GM21619 (cell line): ENCODE measurements at regions not wholly inside any gene's neighbourhood (a gene's known extent, or its start where the extent isn't known, plus 50 kb on each side); places are given as distances from the start of the nearest gene placed in this dataset.

Source experiments
- ATAC-seq: cut with Tn5 transposase; IDR thresholded peaks from one replicate; pipeline ENCODE4 v1.9.1; 2021; ENCODE audit not compliant: unreplicated experiment

DNA sequence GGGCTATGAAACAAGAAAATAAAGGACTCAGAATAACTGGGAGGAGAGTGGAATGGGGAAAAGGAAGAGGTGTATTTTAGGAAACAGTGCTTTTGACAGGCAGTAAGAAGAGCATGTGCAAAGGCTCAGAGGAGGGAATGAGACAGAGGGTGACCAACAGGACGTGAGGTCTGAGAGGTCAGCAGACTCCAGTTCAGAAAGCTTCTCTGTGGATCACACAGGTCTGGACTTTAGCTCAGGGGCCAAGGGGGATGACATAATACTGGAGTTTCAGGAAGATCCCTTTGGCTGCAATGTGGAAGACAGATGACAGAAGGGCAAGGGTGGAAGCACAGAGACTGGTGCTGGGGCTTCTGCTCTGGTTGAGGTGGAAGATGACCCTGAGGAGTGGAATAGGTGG lies 489.9 kb upstream of the CDH5 start:
- no peak for ATAC-seq

DNA sequence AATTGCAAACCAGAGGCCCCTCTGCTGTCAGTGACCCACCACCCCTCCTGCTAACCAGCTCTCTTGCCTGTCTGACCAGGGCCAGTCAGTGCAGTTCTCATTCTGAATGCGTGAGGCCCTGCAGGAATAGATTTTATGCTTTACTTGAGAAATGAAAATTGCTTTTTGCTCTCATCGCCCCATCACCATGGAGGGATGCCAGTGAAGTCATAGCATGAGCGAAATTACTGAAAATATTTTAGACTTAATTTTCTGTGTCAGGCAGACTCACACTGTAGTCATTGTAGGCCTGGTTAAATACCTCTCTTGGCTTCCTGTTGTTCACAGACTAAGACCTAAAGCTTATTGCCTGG lies 490.5 kb upstream of the CDH5 start:
- no peak for ATAC-seq

DNA sequence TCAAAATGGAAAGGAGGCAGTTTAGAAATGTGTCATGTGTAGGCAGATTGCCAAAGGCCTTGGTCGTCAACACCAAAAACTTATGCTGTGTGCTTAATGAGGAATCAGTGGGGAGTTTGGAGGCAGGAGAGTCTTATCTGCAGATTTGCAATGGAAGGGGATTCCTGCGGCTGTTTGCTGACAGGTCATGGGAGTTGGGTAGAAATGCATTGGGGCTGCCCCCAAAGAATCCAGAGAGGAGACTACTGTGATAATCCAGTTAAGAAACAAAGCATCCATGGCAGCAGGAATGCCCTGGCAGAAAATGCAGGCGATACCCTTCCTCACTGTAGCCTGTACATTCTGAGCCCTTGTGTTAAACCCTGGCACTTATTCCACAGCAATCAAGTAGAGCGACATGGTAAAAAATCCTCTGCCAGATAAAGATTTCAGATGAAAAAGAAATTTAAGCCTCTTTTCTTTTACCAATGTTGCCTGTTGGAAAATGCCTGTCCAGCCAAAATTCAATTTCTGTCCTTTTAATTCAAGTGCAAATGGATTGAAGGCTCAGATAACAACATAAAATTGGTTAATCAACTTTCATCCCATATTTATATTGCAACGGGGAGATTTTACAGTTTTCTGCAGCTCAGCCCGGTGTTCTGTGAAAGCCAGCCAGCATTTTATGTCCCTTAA lies 491.0 kb upstream of the CDH5 start:
- ATAC-seq = no peak

DNA sequence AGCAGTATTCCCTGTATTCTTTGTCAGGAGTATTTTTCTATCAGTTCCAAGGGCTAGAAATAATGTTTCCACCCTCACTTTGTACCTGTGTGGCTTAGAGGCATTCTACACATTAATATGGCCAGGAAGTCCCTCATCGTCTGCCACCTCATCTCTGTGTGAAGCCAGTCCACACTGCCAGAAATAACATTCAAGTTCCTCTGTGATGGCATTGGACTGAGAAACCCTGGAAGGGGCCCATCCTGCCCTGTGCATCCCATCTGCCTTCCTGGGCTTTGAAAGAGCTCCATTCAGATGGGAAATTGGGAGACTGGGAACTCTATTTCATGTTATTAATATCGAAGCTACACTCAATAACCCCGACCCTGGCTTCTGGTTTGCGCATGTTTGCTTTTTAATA lies 497.2 kb upstream of the CDH5 start:
- no peak for ATAC-seq

DNA sequence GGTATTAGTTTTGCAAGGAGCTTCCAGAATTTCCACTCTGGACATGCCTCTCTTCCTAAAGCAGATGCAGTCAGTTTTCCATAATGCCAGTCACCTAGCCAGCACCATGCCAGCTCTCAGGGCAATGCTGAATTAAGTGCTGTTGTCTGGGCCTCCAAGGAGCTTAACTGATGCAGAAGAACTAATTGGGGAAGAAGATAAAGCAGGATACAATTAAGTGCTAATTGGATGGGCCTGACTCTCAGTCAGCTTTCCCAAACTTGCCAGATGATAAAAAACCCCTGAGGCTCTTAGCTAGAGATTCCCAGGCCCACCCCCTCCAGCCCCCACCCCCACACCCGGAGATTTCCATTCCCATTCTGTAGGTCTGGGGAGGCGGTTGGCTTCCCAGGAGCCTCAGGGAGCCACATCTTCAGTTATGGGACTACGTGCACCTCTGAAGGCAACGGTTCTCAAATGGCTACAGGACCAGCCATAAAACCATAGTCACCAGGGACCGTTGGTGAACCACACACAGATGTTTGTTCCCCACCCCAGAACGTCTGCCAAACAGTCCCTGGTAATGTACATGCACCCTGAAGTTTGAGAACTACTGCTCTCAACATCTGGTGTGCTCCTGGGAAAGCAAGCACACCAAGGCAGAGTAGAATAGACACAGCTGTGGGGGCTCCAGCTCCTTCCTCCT lies 499.1 kb upstream of the CDH5 start:
- no peak for ATAC-seq

DNA sequence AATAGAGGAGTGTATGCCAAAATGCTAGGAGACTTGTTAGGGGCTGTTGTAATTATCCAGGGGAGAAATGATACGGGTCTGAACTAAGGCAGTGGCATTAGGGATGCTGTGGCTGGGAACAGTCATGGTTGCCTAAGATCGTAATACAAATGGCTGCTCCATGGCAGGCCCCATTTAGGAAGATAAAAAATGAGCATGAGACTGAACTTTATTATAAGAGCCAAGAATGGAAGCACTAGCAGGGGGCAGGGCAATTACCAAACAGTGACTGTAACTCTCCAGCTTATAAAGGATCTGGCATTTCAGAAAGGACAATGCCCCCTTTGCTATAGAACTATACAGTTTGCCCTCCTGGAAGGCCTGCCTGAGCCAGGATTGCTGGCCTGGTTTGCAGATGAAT lies 503.3 kb upstream of the CDH5 start:
- ATAC-seq = no peak

DNA sequence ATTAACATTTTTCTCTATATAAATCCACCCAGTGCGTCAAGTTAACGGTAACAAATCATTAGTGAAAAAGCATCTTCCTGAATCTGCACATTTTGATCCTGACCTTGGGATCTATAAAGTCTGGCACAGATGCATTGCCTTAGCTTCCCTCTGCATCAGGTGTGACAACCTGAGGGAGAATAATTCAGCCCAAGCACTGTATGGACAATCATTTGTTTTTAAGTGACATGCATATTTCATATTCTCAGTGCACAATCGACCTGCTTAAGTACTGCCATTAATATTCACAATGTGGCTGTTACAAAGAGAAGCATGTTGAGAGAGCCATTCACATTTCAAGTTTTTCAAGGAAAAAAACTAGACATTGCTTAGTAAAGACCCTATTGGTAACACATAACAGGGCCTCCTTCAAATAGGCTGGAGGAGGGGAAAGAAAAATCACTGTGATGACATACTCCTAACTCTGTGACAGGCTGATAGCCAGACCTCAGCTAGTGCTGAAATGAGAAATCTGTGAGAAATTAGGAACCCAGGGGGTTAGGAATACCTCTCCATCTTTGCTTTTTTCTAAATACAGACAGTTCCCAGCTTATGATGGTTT lies 505.3 kb upstream of the CDH5 start:
- ATAC-seq = no peak

DNA sequence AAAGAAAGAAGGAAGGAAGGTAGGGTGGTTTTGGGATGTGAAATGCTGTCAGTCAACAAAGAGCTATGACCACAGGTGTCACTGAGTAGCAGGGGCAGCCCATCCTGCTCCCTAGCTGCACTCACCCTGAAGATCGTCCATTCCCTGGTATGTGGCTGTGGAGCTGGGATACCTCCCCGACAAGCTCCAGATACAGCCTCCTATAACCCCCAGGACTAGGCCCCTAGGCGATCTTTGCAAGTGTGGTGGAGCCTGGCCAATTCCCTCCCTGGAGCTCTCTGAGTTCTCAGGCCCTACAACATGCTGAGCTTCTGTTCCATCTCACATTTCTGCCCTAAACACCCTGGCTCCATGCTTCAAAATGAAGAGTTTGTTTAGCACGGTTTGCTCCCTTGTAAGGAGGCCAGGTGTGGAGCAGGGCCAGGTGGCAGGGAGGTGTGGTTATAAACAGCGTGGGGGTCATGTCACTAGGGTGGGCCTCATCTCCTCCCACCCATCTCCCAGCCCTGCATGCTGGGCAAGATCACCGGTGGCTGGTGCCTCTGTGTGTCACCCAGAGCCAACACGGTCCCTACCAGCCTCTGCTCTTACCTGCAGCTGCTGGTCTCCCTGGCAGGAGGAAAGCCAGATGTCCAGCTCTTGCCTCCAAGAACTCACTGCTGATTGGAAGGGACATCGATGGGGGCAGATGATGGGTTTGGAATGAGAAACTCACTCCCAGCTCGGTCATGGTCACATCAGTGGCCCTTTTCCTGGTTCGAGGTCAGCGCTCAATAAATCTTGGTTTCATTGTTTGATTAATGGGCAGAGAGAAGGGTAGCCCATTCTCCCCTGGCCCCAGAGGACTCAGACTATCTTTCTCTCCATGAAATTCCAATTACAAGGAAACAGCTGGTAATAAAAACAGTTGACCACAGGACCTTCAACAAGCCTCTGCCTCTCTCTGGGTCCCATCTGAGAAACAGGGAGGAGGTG lies 511.0 kb upstream of the CDH5 start:
- ATAC-seq = no peak

DNA sequence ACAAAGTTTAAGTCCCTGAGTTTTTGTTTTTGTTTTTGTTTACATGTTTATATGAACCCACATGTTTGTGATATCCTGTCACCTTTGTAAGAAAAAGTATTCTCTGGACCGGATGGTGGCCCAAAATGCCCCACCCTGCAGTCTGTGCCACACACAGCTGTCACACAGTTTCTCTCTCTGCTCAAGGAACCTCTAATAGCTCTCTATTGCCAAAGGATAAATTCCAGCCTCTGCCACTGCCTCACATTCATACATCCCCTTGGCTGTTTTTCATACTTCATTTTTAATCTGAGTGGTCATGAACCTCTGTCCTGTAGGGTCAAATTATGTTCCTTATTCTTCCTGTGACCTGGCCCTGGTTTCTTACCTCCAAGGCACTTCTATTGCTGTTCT lies 520.3 kb upstream of the CDH5 start:
- no peak for ATAC-seq

DNA sequence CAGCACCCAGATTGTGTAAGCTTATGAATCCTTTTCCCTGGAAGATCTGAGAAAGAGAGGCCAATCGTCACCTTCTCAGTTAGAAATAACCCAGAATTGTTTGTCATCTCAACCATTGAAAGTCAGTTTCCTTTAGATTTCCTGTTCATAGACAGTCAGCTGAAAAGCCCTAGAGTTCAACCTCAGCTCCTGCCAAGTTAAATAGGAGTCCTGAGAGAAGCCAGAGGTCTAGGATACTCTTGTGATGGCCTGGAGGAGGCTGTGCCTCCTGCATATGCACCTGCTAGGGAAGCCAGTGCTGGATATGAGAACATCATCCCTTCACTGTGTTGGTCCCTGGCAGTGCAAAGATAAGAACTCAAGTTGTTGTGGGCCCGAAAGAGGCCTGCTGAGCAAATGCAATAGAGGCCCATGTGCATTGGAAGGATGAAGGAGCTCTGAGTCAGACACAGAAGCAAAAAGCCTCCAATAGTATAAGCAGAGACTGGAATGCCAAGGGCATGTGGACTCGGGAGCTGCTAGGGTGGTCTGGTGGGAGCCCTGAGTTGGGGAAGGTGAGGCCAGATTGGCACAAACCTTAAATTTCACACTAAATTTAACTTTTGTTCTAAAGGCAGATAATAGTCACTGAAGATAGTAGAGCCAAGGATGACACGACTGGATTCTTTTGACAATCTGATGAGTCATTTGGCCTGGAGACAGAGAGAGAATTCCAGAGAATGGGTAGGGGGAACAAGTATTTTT lies 520.9 kb upstream of the CDH5 start:
- no peak for ATAC-seq

DNA sequence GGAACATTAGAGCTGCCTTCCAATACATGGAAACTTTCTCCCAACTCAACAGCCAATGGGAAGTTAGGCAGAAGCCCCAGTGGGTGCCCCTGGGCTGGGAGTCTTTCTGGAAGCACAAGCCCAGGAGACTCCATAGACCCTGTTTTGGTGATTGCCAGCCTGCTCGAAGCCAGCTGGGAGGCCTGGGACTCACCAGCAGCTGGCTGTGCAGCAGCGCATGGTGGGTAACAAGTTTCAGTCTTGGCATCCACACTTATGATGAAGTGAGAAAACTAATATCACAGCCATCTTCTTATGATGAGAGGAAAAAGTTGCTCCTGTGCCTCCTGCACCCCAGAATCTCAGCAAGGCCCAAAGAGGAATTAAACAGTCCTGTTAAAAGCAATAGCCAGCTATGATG lies 522.5 kb upstream of the CDH5 start:
- ATAC-seq = no peak

DNA sequence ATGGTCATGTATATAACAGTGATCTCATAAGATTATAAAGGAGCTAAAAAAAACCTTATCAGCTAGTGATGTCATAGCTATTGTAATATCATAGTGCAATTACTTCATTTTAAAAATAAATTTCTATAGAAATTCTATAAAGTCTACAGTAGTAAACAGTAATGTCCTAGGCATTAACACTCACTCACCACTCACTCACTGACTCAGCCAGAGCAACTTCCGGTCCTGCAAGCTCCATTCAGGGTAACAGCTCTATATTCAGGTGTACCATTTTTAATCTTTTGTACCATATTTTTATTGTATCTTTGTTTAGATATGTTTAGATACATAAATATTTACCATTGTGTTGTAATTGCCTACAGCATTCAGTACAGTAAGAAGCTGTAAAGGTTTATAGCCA lies 524.4 kb upstream of the CDH5 start:
- ATAC-seq = no peak

DNA sequence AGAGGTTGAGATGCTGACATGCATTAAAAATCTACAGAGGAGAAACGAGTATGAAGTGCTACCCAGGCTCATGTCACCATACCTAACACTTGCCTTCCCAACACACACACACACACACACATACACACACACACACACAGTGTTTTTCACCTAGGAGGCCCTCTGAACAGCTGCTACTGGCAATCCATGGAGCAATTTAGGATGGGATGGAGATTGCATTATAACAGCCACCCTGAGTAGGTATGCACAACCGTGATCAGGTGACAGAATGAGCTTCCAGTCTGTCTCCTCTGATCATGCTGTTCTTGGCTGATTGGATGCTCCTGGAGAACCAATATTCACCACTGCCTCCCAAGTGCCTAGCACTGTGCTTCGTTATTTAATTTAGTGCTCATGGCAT lies 528.5 kb upstream of the CDH5 start:
- ATAC-seq = no peak

DNA sequence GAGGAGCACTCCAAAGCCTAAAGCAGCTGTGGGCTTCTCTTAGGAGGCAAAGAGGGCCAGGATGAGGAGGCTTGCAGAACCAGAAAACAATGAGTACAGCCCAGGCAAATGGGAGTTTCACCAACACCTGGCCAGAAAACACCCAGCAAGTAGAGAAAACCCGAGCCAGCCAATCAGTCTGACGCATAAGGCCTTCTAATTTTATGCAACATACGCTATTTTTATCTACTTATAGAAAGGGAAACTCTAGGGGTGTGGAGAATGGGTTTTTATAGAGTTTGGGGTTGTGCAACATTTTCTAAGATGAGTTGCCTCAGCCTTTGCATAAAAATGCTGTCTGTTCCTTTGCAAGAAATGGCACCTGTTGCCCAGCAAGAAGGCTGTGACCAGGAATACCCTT lies 529.0 kb upstream of the CDH5 start:
- no peak for ATAC-seq

DNA sequence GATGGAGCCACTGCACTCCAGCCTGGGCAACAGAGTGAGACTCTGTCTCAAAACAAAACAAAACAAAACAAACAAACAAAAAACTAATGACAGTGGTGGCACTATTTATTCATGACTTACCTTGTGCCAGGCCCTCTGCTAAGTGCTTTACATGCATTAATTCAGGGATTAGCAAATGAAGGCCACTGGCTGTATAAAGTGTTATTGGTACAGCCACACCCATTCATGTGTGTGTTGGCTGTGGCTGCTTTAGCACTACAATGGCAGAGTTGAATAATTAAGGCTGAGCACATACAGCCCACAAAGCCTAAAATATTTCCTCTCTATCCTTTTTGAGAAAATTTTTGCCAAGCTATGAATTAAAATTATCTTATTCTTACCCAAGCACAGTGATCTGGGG lies 531.8 kb upstream of the CDH5 start:
- no peak for ATAC-seq

DNA sequence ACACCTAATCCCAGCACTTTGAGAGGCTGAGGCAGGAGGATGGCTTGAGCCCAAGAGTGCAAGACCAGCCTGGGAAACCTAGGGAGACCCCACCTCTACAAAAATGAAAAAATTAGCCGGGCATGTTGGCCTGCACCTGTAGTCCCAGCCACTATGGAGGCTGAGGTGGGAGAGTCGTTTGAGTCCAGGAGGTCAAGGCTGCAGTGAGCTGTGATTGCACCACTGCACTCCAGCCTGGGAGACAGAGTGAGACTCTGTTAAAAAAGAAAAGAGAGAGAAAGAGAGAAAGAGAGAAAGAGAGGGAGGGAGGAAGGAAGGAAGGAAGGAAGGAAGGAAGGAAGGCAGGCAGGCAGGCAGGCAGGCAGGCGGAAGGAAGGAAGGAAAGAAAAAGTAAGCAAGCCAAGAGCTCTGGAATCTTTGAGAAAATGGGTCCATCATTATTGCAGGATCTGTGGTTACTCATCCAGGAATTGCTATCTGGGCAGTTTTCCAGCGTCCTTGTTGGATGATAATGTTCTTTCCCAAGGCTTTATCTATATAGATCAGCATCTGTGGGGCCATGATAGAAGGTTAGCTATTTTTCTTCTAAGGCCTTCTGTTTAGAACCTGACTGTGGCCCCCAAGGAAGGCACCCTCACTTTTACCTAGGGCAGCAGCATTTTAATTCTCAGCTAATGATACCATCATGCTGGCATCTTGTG lies 533.2 kb upstream of the CDH5 start:
- ATAC-seq = no peak

DNA sequence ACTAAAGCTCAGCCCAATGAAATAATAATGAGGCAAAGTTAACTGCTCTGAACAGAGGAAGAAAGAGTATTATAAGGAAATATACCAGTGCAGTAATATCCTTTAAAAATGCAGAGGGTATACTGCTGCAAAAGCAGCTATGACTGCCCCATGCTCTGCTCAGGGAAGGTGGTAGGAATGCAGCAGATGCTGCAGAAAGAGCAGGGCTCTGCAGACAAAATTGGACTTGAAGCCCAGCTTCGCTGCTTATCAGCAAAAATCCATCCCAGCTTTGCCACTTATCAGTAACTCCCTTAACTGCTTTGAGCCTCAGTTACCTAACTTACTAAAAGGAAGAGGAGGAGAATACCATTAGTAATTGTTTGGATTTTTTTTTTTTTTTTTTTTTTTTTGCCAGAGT lies 533.8 kb upstream of the CDH5 start:
- no peak for ATAC-seq

DNA sequence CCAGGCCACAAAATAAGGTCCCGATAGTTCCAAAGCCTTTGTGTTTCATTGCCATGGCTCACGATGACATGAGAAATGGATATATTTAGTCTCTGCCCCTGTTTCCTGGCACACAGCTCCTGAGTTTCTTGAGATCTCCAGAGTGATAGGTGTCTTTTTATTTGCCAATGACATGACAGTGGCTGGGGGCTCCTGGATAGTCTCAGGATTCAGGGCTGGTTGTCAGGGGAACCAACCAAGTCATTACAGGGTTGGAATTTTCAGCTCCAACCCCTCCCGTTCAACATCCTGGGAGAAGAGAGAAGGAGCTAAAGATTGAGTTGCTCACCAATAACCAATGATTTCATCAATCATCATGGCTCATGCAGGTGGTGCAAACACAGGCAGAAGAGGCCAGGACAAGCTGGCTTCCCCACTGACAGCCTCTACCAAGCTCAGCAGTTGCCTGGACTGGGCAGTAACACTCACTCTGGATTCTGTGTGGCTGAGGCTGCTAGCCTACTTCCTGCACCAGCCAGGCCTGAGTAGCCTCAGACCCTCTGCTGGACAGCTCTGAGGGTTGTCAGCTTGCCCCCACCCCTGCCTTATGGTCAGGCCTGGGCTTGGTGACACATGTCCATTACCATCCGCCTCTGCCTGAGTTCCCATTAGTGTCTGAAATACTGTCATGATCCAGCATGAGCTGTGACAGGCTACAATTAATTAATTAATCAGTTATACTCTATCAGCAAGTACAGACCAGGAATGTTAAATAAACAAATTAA lies 534.4 kb upstream of the CDH5 start:
- ATAC-seq = no peak

DNA sequence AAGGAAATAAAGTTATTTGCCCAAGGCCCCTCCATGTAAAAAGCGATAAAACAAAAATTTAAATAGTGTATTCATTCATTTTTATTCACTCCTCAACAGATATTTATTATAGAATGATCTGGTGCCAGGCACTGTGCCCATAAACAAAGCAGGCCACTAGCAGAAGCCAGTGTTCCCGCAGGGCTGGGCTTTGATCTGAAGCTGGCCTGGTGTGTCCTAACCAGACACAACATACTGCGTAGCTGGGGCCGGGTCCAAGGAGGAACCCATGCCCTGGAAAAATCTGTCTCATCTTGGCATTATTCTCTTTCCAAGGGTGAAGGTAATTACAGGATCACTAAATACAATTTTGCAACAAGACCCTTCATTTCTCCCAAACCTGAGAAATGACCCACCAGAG lies 537.4 kb upstream of the CDH5 start:
- ATAC-seq = no peak

DNA sequence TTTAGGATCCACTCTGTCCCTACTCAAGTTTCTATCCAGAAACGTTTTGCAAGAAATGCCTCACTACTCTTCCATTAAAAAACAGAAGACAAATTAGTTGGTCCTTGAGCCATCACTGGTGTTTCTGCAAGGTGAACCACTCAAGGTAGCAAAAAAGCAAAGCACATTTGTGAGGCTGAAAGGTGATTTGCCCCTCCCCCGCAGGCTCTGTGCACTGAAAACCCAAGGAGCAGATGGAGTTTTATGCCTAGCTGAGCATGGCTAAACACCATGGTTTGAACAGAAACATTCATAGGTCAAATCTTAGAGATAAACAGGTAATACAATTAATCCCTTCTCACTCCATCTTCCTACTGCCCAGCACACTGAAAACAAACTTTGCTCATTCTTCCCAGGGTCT lies 538.2 kb upstream of the CDH5 start:
- ATAC-seq = no peak
